GM12865 (cell line): ENCODE measurements at regions not wholly inside any gene's neighbourhood (a gene's known extent, or its start where the extent isn't known, plus 50 kb on each side); places are given as distances from the start of the nearest gene placed in this dataset.

Source experiments
- DNase-seq: peaks from one replicate; pipeline ENCODE4 v3.0.0; 2010; ENCODE audit warnings: low read depth
- H3K4me3 ChIP-seq: 2 replicates; pipeline ENCODE4 v1.5.1; 2011; ENCODE audit warnings: mild to moderate bottlenecking, low read depth, low read length, control low read depth
- TF ChIP-seq, protein P1 (sequence below): IDR thresholded peaks from 2 replicates; pipeline ENCODE4 v1.5.1; 2011; ENCODE audit warnings: low read length, control low read depth, low read depth, inconsistent platforms; ENCODE audit not compliant: insufficient read depth; ENCODE audit errors: missing control alignments

DNA sequence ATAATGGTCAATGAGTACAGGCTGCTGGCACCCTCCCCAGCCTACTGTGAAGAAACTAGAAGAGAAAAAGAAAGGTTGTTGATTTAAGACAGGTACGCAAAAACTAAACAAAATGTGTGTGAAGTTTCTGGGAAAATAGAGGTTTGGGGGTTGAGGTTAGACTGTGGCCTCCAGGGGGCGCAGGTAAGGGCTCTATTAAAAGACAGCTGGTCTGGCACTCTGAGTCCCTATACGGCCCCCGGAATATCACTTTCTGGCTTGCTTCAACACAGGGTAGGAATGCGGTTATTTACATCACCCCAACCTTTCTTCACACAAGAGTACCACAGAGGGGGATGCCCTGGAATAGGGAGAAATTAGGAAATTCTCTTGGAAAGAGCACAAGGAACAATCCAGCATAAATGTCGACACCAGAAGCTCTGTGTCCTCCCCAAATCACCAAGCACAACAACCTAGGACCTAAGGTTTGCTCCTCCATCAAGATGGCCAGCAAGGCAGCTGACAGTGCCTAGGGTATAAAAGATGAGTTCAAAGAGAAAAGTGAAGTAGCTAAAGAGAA lies 480.8 kb upstream of the KLHL29 start:
- no peak overlapping the region for H3K4me3 ChIP-seq
- DNase-seq: peak; percentile 27
- TF ChIP-seq, protein P1, sequence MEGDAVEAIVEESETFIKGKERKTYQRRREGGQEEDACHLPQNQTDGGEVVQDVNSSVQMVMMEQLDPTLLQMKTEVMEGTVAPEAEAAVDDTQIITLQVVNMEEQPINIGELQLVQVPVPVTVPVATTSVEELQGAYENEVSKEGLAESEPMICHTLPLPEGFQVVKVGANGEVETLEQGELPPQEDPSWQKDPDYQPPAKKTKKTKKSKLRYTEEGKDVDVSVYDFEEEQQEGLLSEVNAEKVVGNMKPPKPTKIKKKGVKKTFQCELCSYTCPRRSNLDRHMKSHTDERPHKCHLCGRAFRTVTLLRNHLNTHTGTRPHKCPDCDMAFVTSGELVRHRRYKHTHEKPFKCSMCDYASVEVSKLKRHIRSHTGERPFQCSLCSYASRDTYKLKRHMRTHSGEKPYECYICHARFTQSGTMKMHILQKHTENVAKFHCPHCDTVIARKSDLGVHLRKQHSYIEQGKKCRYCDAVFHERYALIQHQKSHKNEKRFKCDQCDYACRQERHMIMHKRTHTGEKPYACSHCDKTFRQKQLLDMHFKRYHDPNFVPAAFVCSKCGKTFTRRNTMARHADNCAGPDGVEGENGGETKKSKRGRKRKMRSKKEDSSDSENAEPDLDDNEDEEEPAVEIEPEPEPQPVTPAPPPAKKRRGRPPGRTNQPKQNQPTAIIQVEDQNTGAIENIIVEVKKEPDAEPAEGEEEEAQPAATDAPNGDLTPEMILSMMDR: peak; percentile 65

DNA sequence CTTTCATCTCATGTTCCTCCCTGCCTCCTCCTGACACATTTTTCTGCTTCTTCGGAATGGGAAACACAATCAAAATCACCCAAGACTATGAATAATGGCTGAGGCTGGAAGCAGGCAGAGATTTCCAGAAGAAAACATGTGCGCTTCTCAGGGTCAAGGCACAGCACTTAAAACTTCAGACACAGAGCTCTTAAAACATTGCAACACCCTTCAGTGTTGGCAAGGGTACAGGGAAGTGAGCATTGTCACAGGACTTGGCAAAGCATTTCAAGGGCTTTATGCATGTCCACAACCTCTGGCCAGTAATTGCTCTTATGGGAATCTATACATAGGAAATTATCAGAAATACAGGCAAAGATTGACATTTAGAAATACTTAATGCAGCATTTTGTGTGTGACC lies 477.6 kb upstream of the KLHL29 start:
- no peak for DNase-seq
- H3K4me3 ChIP-seq: no peak overlapping the region
- TF ChIP-seq, protein P1: no peak

DNA sequence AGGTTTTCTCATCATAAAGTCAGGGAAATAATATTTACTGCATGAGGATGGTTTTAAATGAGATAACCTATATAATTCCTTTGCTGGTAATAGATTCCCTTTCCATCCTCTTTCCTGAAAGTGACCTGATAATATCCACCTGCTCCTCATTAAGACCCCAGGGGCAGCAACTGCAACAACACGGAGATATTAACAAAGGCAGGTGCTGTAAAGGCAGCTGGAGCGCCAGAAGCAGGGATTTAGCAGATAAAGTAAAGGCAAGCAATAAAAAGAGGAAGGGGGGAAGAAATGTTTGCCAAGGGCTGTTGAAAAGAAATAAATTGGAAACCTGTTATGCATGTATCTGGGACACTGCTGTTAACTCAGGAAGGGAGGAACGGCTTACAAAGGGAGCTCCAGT lies 472.6 kb upstream of the KLHL29 start:
- H3K4me3 ChIP-seq: no peak overlapping the region
- no peak for DNase-seq
- TF ChIP-seq, protein P1: no peak

DNA sequence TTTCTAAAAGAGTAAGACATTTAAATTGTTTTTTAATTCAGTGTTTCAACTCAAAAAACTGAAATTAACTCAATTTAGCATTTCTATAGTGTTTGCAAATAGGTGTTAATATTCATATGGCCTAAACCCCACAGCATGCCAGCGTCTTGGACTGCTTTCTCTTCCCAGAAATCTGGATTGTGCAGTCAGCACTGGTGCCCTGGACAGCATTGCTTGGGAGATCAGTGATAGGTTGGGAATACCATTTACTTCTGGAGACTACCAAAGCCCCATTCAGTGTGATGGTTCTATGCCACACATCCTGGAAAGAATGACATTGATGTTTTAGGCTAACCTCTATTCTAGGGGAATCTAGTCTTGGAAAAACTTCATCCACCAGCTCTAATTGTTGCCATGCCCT lies 455.0 kb upstream of the KLHL29 start:
- H3K4me3 ChIP-seq: no peak overlapping the region
- DNase-seq: no peak
- TF ChIP-seq, protein P1: no peak

DNA sequence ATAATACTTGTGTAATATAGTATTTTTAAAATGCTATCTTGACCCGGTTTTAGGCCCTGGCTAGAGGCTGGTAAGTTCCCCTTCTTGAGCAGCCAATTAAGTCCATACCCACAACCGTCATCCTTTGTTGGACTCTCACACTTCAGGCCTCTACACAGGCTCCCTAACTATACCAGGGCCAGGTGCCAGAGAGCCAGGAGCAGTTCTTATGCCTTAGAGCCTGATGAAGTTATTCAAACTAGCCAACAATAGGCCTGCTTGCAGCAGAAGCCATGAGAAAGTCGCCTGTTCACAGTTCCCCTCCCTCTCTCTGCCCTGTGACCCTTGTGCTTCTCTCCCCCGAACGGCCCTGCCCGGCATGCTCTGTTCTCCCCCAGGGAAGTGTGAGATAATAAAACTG lies 454.2 kb upstream of the KLHL29 start:
- no peak overlapping the region for H3K4me3 ChIP-seq
- no peak for DNase-seq
- TF ChIP-seq, protein P1: no peak

DNA sequence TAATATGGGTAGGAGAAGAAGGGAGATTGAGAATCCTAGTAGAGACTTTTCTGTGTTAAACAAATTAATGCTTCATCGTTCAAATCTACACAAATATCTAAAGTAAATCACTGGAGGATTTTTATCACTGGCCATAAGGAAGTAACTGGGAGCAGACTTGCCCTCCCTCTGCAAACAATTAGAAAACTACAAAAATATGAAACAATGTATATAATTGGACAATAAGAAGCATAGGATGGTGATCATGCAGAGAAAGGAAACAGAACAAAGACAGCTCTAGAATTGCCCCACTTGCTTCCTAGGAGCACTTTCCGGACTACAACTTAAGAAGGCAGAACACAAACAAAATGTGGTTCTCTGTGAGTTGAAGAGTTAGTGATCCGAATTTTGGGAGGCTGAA lies 452.7 kb upstream of the KLHL29 start:
- TF ChIP-seq, protein P1: no peak
- no peak overlapping the region for H3K4me3 ChIP-seq
- DNase-seq: no peak

DNA sequence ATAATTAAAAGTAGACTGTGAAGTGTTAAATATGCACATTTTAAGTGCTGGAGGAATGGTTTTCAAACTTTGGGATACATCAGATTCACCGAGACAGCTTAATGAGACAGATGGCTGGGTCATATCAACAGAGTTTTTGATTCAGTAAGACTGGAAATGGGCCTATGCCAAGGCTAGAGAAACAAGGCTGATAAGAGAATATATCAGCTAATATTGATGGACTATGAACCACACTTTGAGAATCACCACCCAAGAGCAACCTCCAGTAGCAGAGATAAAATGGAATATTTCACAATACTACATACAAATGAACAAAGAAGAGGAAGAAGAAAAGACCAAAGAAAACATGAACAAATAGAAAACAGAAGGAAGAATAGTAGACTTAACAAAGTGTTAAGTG lies 450.2 kb upstream of the KLHL29 start:
- TF ChIP-seq, protein P1: no peak
- no peak overlapping the region for H3K4me3 ChIP-seq
- DNase-seq: no peak
